Retinal pigment epithelial cell (primary cell): ENCODE measurements at regions not wholly inside any gene's neighbourhood (a gene's known extent, or its start where the extent isn't known, plus 50 kb on each side); places are given as distances from the start of the nearest gene placed in this dataset.

Experiments used
- DNase-seq: peaks from one replicate; pipeline ENCODE4 v3.0.0-alpha.2; 2010; ENCODE audit warnings: low read depth
- H3K4me3 ChIP-seq: 2 replicates; pipeline ENCODE4 v1.5.1; 2011; ENCODE audit warnings: mild to moderate bottlenecking, low read length, control low read depth, moderate library complexity
- TF ChIP-seq, protein P1 (sequence below): conservative IDR thresholded peaks from 2 replicates; pipeline ENCODE4 v1.5.1; 2011; ENCODE audit warnings: low read depth, low read length, control low read depth, inconsistent platforms

DNA sequence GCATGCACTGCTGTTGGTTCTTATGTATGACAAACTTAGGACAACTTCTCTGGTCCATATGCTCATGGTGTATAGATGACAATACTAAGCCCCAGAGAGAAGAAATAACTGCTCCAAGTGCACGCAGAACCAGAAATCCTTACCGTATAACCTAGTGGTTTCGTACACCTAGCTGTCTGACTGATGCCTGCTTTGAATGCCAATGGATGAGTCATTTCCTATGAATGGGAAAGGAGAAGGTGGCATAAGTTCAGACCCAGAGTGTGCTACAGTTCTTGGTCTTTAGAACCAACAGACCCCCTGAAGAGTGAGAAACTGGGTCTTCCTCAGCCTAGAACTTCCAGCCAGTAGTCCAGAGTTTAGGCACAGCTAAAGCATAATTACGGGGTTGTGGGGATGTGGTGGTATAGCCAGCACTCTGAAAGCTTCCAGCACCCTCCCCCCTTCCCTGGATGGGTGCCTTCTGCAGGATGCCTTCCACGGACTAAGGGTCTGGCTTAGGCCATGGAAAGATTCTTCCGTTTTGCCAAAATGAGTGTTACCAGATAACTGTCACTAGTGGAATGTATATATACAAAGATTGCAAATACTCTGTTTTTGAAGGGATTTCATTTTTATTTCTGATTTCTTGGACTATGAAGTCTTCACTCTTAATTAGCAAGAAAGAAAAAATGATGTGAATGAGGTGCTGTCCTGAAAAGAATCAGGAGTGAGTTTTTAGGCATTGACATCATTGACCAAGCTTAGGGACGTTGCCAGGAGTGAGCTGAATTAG is 84.6 kb upstream of the PACRGL start:
- DNase-seq, result no peak
- TF ChIP-seq, protein P1, sequence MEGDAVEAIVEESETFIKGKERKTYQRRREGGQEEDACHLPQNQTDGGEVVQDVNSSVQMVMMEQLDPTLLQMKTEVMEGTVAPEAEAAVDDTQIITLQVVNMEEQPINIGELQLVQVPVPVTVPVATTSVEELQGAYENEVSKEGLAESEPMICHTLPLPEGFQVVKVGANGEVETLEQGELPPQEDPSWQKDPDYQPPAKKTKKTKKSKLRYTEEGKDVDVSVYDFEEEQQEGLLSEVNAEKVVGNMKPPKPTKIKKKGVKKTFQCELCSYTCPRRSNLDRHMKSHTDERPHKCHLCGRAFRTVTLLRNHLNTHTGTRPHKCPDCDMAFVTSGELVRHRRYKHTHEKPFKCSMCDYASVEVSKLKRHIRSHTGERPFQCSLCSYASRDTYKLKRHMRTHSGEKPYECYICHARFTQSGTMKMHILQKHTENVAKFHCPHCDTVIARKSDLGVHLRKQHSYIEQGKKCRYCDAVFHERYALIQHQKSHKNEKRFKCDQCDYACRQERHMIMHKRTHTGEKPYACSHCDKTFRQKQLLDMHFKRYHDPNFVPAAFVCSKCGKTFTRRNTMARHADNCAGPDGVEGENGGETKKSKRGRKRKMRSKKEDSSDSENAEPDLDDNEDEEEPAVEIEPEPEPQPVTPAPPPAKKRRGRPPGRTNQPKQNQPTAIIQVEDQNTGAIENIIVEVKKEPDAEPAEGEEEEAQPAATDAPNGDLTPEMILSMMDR, result no peak
- no peak overlapping the region for H3K4me3 ChIP-seq

GRCh38 chr4:20616313-20616712 is 83.9 kb upstream of the PACRGL start:
- TF ChIP-seq, protein P1, result no peak
- H3K4me3 ChIP-seq, result no peak overlapping the region
- no peak for DNase-seq

DNA sequence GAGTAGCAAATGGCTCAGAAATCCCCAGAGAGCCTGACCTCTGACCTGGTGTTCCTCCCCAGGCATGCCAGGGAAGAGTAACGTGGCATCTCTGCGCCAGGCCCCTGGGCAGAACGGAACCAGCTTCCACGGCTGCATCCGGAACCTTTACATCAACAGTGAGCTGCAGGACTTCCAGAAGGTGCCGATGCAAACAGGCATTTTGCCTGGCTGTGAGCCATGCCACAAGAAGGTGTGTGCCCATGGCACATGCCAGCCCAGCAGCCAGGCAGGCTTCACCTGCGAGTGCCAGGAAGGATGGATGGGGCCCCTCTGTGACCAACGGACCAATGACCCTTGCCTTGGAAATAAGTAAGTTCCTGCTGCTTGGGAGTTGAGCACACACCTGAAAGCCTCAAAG is 83.4 kb upstream of the PACRGL start:
- TF ChIP-seq, protein P1, result no peak
- no peak overlapping the region for H3K4me3 ChIP-seq
- no peak for DNase-seq

DNA sequence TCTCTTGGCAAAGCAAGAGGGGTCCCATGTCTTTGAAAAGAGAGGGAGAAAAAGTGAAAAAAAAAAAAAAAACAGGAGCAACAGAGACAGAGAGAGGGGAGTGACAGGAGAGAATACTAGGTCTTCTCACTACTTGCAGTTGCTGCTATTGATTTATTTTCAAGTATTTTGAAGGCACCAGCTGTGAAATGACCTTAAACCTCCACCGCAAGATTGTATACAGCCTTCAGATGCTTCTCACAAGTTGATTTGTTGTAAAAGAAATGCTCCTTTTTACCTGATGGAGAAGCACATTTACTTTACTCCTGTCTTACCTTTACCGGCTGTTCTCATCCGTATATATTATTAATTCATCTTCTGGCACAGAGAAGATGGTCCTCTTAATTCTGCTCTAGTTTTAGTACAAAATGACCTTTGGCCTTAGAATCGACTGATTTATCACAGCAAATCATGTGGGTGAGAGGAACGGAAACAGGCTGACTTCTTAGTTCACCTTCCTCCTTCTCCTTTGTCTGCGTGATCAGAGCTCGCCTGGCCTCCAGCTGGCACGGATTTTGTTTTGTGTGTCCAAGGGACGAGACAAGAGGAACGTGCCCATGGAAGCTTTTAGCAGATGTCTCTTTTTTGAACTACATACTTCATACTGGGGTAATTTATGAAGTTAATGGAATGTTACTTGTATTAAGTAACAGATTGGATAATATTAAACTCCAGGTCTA is 82.4 kb upstream of the PACRGL start:
- no peak overlapping the region for H3K4me3 ChIP-seq
- TF ChIP-seq, protein P1, result no peak
- no peak for DNase-seq

GRCh38 chr4:20618731-20619130 is 81.5 kb upstream of the PACRGL start:
- H3K4me3 ChIP-seq, result no peak overlapping the region
- TF ChIP-seq, protein P1, result no peak
- no peak for DNase-seq

DNA sequence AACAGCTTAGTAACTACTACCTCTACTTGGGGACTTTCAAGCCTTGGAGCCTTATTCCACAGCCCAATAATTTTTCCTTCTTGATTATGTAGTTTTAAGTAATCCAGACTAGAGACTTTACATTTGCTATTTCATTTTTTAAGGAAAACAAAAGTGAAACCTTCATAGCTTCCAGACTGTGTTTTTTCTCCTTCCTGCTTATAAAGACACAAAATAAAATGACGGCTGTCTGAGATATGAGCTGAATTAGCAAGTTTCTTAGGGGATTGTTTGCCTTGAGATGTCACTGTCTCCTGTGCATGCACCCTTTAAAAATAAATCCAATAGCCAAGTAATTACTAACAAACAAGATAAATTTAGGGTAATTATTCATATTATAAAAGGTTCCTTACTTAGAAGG is 78.8 kb upstream of the PACRGL start:
- H3K4me3 ChIP-seq, result no peak overlapping the region
- TF ChIP-seq, protein P1, result no peak
- no peak for DNase-seq

- TF ChIP-seq, protein P1, result no peak
- no peak overlapping the region for H3K4me3 ChIP-seq
- no peak for DNase-seq
Observed at GRCh38 chr4:20622701-20623100, 77.6 kb upstream of the PACRGL start.
